ENCODE measurements at regions not wholly inside any gene's neighbourhood (a gene's known extent, or its start where the extent isn't known, plus 50 kb on each side); places are given as distances from the start of the nearest gene placed in this dataset.

- DNase-seq (ENCODE audit: low read depth, low spot score) (no peak), FAIRE-seq (no peak)
- no peaks in the 10 kb centered on the region for H3K9me1 ChIP-seq (ENCODE audit: control insufficient read depth, extremely low read depth, insufficient read depth, low read length)
- H3K9ac ChIP-seq (ENCODE audit: control insufficient read depth, extremely low read depth, insufficient read depth, low read length) = no peak overlapping the region
- H3K4me1 ChIP-seq (ENCODE audit: control insufficient read depth, extremely low read depth, insufficient read depth, low read length) = peaks cover 4% of the 10 kb centered on the region
- no peaks in the 10 kb centered on the region for H4K20me1 ChIP-seq (ENCODE audit: control insufficient read depth, extremely low read depth, insufficient read depth, low read length)
- no peaks in the 10 kb centered on the region for H3K9me3 ChIP-seq (ENCODE audit: control insufficient read depth, low read depth, low read length)
- no peaks in the 10 kb centered on the region for H3K36me3 ChIP-seq (ENCODE audit: control insufficient read depth in 2 of 2, extremely low read depth in 1 of 2, insufficient read depth in 2 of 2, low read length in 2 of 2)
- H3K79me2 ChIP-seq (ENCODE audit: control insufficient read depth, insufficient read depth, low read length) = no peaks in the 10 kb centered on the region
- H3K4me3 ChIP-seq (ENCODE audit: control insufficient read depth in 2 of 3, extremely low read depth in 1 of 3, insufficient read depth in 2 of 3, low read depth in 1 of 3, low read length in 3 of 3) = no peak overlapping the region
- no peak overlapping the region for H3K27ac ChIP-seq (ENCODE audit: control insufficient read depth, insufficient read depth, low read length)
- dilution Hi-C loops (cut with MboI; ENCODE audit: extremely low pct_ligation_motif_present, low sequenced_read_pairs) = no loop called here
- H2AFZ ChIP-seq (ENCODE audit: control insufficient read depth, low read length) = no peak overlapping the region
- TF ChIP-seq EZH2 (IDR thresholded peaks at IDR 0.05; ENCODE audit: low read length) (no peak), CTCF (optimal IDR thresholded peaks at IDR 0.05 in 1 of 3, IDR thresholded peaks at IDR 0.05 in 1 of 3, conservative IDR thresholded peaks at IDR 0.05 in 1 of 3; ENCODE audit: extremely low read depth in 1 of 3, insufficient read depth in 2 of 3, low read length in 3 of 3) (no peak)
- H3K4me2 ChIP-seq (ENCODE audit: control insufficient read depth, extremely low read depth, insufficient read depth, low read depth, low read length) = no peak overlapping the region
- no peaks in the 10 kb centered on the region for H3K27me3 ChIP-seq (ENCODE audit: control insufficient read depth, extremely low read depth, insufficient read depth, low read length)
Observed at GRCh38 chr4:186813377-186814068, 89.9 kb upstream of the FAT1 start.

- no peaks in the 10 kb centered on the region for H3K36me3 ChIP-seq (ENCODE audit: control insufficient read depth in 2 of 2, extremely low read depth in 1 of 2, insufficient read depth in 2 of 2, low read length in 2 of 2)
- H4K20me1 ChIP-seq (ENCODE audit: control insufficient read depth, extremely low read depth, insufficient read depth, low read length) = no peaks in the 10 kb centered on the region
- no peaks in the 10 kb centered on the region for H3K79me2 ChIP-seq (ENCODE audit: control insufficient read depth, insufficient read depth, low read length)
- H2AFZ ChIP-seq (ENCODE audit: control insufficient read depth, low read length) = no peak overlapping the region
- H3K9me1 ChIP-seq (ENCODE audit: control insufficient read depth, extremely low read depth, insufficient read depth, low read length) = no peaks in the 10 kb centered on the region
- no peaks in the 10 kb centered on the region for H3K4me1 ChIP-seq (ENCODE audit: control insufficient read depth, extremely low read depth, insufficient read depth, low read length)
- no peak overlapping the region for H3K4me3 ChIP-seq (ENCODE audit: control insufficient read depth in 2 of 3, extremely low read depth in 1 of 3, insufficient read depth in 2 of 3, low read depth in 1 of 3, low read length in 3 of 3)
- no peak for FAIRE-seq
- TF ChIP-seq CTCF (optimal IDR thresholded peaks at IDR 0.05 in 1 of 3, IDR thresholded peaks at IDR 0.05 in 1 of 3, conservative IDR thresholded peaks at IDR 0.05 in 1 of 3; ENCODE audit: extremely low read depth in 1 of 3, insufficient read depth in 2 of 3, low read length in 3 of 3) (no peak), EZH2 (IDR thresholded peaks at IDR 0.05; ENCODE audit: low read length) (no peak)
- dilution Hi-C loops (cut with MboI; ENCODE audit: extremely low pct_ligation_motif_present, low sequenced_read_pairs) = no loop called here
- H3K9me3 ChIP-seq (ENCODE audit: control insufficient read depth, low read depth, low read length) = no peaks in the 10 kb centered on the region
- no peak overlapping the region for H3K27ac ChIP-seq (ENCODE audit: control insufficient read depth, insufficient read depth, low read length)
- no peaks in the 10 kb centered on the region for H3K27me3 ChIP-seq (ENCODE audit: control insufficient read depth, extremely low read depth, insufficient read depth, low read length)
- H3K4me2 ChIP-seq (ENCODE audit: control insufficient read depth, extremely low read depth, insufficient read depth, low read depth, low read length) = no peak overlapping the region
- no peak for DNase-seq (ENCODE audit: low read depth, low spot score)
- no peak overlapping the region for H3K9ac ChIP-seq (ENCODE audit: control insufficient read depth, extremely low read depth, insufficient read depth, low read length)
Observed at GRCh38 chr4:186814535-186815070, 90.9 kb upstream of the FAT1 start.
